HG03103 (cell line): ENCODE measurements at regions not wholly inside any gene's neighbourhood (a gene's known extent, or its start where the extent isn't known, plus 50 kb on each side); places are given as distances from the start of the nearest gene placed in this dataset.
"Not testable (repeated sequence)": the region's sequence is repeated elsewhere in the genome, so short reads cannot be mapped to it uniquely, and the experiment has no call there.

Source experiments
- ATAC-seq: cut with Tn5 transposase; IDR thresholded peaks from one replicate; pipeline ENCODE4 v1.9.1; 2021; ENCODE audit warnings: low read depth; ENCODE audit not compliant: unreplicated experiment

- ATAC-seq, result no peak
Observed at GRCh38 chr10:21159669-21160068, 262.6 kb upstream of the NEBL start.

- ATAC-seq, result no peak
Observed at GRCh38 chr10:21158301-21158700, 261.2 kb upstream of the NEBL start.

- no peak for ATAC-seq
Observed at GRCh38 chr10:21157664-21158063, 260.6 kb upstream of the NEBL start.

GRCh38 chr10:21150166-21150565 lies 253.1 kb upstream of the NEBL start:
- ATAC-seq, result no peak

- ATAC-seq, result no peak
Observed at GRCh38 chr10:21146436-21146789, 249.3 kb upstream of the NEBL start.

GRCh38 chr10:21145751-21146435 lies 248.8 kb upstream of the NEBL start:
- no peak for ATAC-seq

- ATAC-seq, result no peak
Observed at GRCh38 chr10:21144047-21144446, 246.9 kb upstream of the NEBL start.

- ATAC-seq, result no peak
Observed at GRCh38 chr10:21141946-21142492, 244.9 kb upstream of the NEBL start.

- ATAC-seq, result no peak
Observed at GRCh38 chr10:21138769-21139340, 241.7 kb upstream of the NEBL start.

- no peak for ATAC-seq
Observed at GRCh38 chr10:21135023-21135931, 238.2 kb upstream of the NEBL start.

- ATAC-seq, result no peak
Observed at GRCh38 chr10:21134645-21135022, 237.5 kb upstream of the NEBL start.

- no peak for ATAC-seq
Observed at GRCh38 chr10:21130683-21131442, 233.8 kb upstream of the NEBL start.

GRCh38 chr10:21130108-21130507 lies 233.0 kb upstream of the NEBL start:
- ATAC-seq, result no peak

GRCh38 chr10:21125471-21126228 lies 228.5 kb upstream of the NEBL start:
- no peak for ATAC-seq

- no peak for ATAC-seq
Observed at GRCh38 chr10:21122907-21123306, 225.8 kb upstream of the NEBL start.

GRCh38 chr10:21121822-21122221 lies 224.7 kb upstream of the NEBL start:
- ATAC-seq, result not testable (repeated sequence)

- no peak for ATAC-seq
Observed at GRCh38 chr10:21114683-21115082, 217.6 kb upstream of the NEBL start.

GRCh38 chr10:21110358-21110757 lies 213.2 kb upstream of the NEBL start:
- ATAC-seq, result no peak

- not testable (repeated sequence) for ATAC-seq
Observed at GRCh38 chr10:21106931-21107330, 209.8 kb upstream of the NEBL start.

- ATAC-seq, result not testable (repeated sequence)
Observed at GRCh38 chr10:21105331-21105730, 208.2 kb upstream of the NEBL start.
